Spleen (tissue), 11 donors: ENCODE measurements at regions not wholly inside any gene's neighbourhood (a gene's known extent, or its start where the extent isn't known, plus 50 kb on each side); places are given as distances from the start of the nearest gene placed in this dataset.

Experiments used
- DNase-seq: peaks from one replicate; pipeline ENCODE4 v3.0.0-alpha.2; 2020
- H3K27ac ChIP-seq, 8 donors: fragments of 200-600 bp; sonication (generic) in 7 of 8; 1 replicate in 4 of 8; 2 replicates in 4 of 8; pipeline versions ENCODE4 v1.5.0 to v1.8.0; 2016 to 2021; ENCODE audit warnings: inconsistent platforms in 4 of 8, mild to moderate bottlenecking in 4 of 8, moderate library complexity in 1 of 8
- H3K27me3 ChIP-seq, 7 donors: fragments of 200-600 bp; sonication (generic) in 6 of 7; replicated peaks in 1 of 7; 1 replicate in 4 of 7; 2 replicates in 3 of 7; pipeline versions ENCODE4 v1.5.0 to v1.8.0; 2016 to 2021; ENCODE audit warnings: inconsistent platforms in 3 of 7, mild to moderate bottlenecking in 1 of 7
- H3K36me3 ChIP-seq, 6 donors: fragments of 200-600 bp; sonication (generic) in 5 of 6; 1 replicate in 4 of 6; 2 replicates in 2 of 6; pipeline versions ENCODE4 v1.5.0 to v1.8.0; 2016 to 2021; ENCODE audit warnings: inconsistent platforms in 2 of 6
- H3K4me1 ChIP-seq, 6 donors: fragments of 200-600 bp; sonication (generic) in 5 of 6; 1 replicate in 3 of 6; 2 replicates in 3 of 6; pipeline versions ENCODE4 v1.5.0 to v1.8.0; 2016 to 2021; ENCODE audit warnings: inconsistent platforms in 3 of 6
- H3K4me3 ChIP-seq, 8 donors: fragments of 200-600 bp; sonication (generic) in 7 of 8; 1 replicate in 4 of 8; 2 replicates in 4 of 8; pipeline versions ENCODE4 v1.5.0 to v1.8.0; 2016 to 2021; ENCODE audit warnings: inconsistent platforms in 4 of 8, mild to moderate bottlenecking in 4 of 8, moderate library complexity in 2 of 8
- H3K9me3 ChIP-seq, 8 donors: fragments of 200-600 bp; sonication (generic) in 7 of 8; 1 replicate in 4 of 8; 2 replicates in 4 of 8; pipeline versions ENCODE4 v1.5.0 to v1.8.0; 2016 to 2021; ENCODE audit warnings: inconsistent platforms in 4 of 8
- POLR2A ChIP-seq, 3 donors: fragments of 450-650 bp; IDR thresholded peaks; one replicate each; pipeline ENCODE4 v1.5.1; 2017; ENCODE audit warnings: antibody characterized with exemption in 3 of 3, mild to moderate bottlenecking in 1 of 3
- POLR2AphosphoS5 ChIP-seq, 3 donors: sonication (generic); formaldehyde crosslinking; IDR thresholded peaks; one replicate each; pipeline ENCODE4 v1.5.1; 2017; ENCODE audit warnings: antibody characterized with exemption in 3 of 3
- WGBS, 5 donors: extraction: QIAGEN DNeasy Blood & Tissue Kit in 3 of 5; methylation state at CpG; one replicate each; pipeline versions ENCODE4 v1.1.5 to v1.1.7; 2013 to 2018; 5-methylcytosine and 5-hydroxymethylcytosine counted together
- intact Hi-C: fragments of 100-400 bp; cut with DNase I; formaldehyde crosslinking; loops from one replicate; pipeline ENCODE4 v1.15.0; 2023; ENCODE audit warnings: low total_unique reads
- TF ChIP-seq, protein P1 (sequence below), 11 experiments: fragments of 200-600 bp in 7 of 11; fragments of 450-650 bp in 4 of 11; sonication (generic) in 4 of 11; IDR thresholded peaks in 8 of 11; conservative IDR thresholded peaks in 3 of 11; 1 replicate in 7 of 11; 2 replicates in 4 of 11; pipeline versions ENCODE4 v1.4.0 to v1.8.0; 2016 to 2021; ENCODE audit warnings: antibody characterized with exemption in 11 of 11, inconsistent platforms in 4 of 11, mild to moderate bottlenecking in 1 of 11
- donor health status: healthy with polysubstance abuse.
- donor health status: DM: no; HTN: no; CAD: no; lungs with moderate emphysema.
- donor health status: DM: no; HTN: no; CAD: no.
- donor health status: Bipolar disorder and iron deficiency.
- donor health status: healthy.
- donor health status: DM: no; HTN: no; CAD: no.
- donor health status: DM: yes; HTN: yes; CAD: no.

DNA sequence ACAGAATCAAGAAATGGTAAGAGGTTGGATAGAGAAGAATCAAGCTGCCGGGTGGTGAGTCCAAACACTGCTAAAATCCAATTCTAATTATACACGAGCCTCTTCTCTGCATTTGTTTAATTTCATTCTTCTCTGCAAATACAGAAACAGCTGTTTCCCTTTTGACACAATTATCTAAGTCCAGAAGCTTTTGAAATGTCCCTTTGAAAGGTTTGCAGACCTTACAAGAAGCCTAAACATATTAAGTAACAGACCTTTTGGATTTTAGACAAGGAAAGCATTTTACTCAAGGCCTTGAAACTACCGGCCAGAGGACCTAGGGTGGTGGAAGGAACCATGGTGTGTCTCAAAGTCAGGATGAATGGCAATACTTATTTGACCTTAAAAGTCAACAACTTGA lies 403.8 kb upstream of the ADAMTS9 start:
- Histone ChIP-seq H3K36me3 (no peaks in the 10 kb centered on the region), H3K27me3 (no peaks in the 10 kb centered on the region), H3K27ac (no peak overlapping the region), H3K4me3 (no peak overlapping the region), H3K9me3 (no peaks in the 10 kb centered on the region), H3K4me1 (no peaks in the 10 kb centered on the region)
- intact Hi-C loops = no loop called here
- 58 to 82% (median 75%) methylated on average over 3 of the region's 3 CpGs for WGBS, 5 donors
- no peak for TF ChIP-seq POLR2AphosphoS5 (IDR thresholded peaks at IDR 0.05)
- TF ChIP-seq POLR2A (IDR thresholded peaks at IDR 0.05) = no peak
- TF ChIP-seq, protein P1, sequence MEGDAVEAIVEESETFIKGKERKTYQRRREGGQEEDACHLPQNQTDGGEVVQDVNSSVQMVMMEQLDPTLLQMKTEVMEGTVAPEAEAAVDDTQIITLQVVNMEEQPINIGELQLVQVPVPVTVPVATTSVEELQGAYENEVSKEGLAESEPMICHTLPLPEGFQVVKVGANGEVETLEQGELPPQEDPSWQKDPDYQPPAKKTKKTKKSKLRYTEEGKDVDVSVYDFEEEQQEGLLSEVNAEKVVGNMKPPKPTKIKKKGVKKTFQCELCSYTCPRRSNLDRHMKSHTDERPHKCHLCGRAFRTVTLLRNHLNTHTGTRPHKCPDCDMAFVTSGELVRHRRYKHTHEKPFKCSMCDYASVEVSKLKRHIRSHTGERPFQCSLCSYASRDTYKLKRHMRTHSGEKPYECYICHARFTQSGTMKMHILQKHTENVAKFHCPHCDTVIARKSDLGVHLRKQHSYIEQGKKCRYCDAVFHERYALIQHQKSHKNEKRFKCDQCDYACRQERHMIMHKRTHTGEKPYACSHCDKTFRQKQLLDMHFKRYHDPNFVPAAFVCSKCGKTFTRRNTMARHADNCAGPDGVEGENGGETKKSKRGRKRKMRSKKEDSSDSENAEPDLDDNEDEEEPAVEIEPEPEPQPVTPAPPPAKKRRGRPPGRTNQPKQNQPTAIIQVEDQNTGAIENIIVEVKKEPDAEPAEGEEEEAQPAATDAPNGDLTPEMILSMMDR (IDR thresholded peaks at IDR 0.05 in 8 of 11, conservative IDR thresholded peaks at IDR 0.05 in 3 of 11) = no peak
- no peak for DNase-seq

DNA sequence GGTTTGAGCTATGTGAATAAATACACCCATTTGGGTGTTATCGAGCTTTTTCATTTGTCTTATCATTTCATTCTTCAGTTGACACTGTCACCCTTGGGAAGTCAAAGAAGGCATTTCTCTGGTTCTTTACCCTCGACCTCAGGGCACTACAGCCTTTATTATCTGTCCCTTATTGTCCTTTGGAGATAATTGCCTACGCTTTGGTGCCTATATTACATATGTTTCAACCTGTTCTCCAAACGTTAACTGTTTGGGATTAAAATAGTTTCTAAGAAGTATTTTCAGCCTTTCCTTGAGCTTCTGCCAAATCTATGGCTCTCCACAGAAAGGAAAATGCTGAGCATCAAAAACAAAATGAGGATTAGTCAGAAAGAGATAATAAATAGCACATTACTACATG lies 395.4 kb upstream of the ADAMTS9 start:
- 41 to 66% (median 55%) methylated on average over 4 of the region's 4 CpGs for WGBS, 5 donors
- peaks cover 0 to 5% (median 0%) of the 10 kb centered on the region in 8 donors for H3K9me3 ChIP-seq
- H3K4me1 ChIP-seq = peaks cover 0 to 5% (median 0%) of the 10 kb centered on the region in 6 donors
- TF ChIP-seq, protein P1 (IDR thresholded peaks at IDR 0.05 in 8 of 11, conservative IDR thresholded peaks at IDR 0.05 in 3 of 11) = no peak
- TF ChIP-seq POLR2A (IDR thresholded peaks at IDR 0.05) (no peak), POLR2AphosphoS5 (IDR thresholded peaks at IDR 0.05) (no peak)
- intact Hi-C loops = no loop called here
- peak overlapping the region in 2 of 8 donors; percentile 26 to 36 for H3K27ac ChIP-seq
- no peaks in the 10 kb centered on the region for H3K36me3 ChIP-seq
- no peaks in the 10 kb centered on the region for H3K27me3 ChIP-seq
- DNase-seq = no peak
- H3K4me3 ChIP-seq = no peak overlapping the region

DNA sequence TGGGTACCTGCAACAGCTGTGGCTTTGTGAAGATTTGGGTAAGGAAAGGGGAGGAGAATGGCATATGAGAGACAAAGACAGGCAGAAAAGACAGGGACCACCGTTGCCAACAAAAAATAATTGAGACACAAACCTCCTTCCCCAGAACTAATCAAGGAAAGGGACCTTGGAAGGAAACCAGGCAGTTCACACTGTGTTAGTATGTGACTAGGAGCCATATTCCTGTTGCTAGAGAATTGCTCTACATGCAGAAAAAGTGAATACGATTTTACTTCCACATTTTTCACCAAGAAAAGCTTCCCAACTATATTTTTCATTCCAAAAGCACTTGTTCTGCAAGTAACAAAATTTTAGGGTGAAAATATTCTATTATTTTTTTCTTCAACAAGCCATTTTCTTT lies 393.7 kb upstream of the ADAMTS9 start:
- H3K27me3 ChIP-seq = no peaks in the 10 kb centered on the region
- H3K4me3 ChIP-seq = no peak overlapping the region
- intact Hi-C loops = no loop called here
- DNase-seq = no peak
- peaks cover 0 to 12% (median 0%) of the 10 kb centered on the region in 8 donors for H3K9me3 ChIP-seq
- no peak for TF ChIP-seq POLR2A (IDR thresholded peaks at IDR 0.05)
- no peak for TF ChIP-seq POLR2AphosphoS5 (IDR thresholded peaks at IDR 0.05)
- TF ChIP-seq, protein P1 (IDR thresholded peaks at IDR 0.05 in 8 of 11, conservative IDR thresholded peaks at IDR 0.05 in 3 of 11) = no peak
- 46 to 73% (median 56%) methylated on average over 2 of the region's 2 CpGs for WGBS, 5 donors
- H3K27ac ChIP-seq = no peak overlapping the region
- H3K36me3 ChIP-seq = no peaks in the 10 kb centered on the region
- peaks cover 0 to 5% (median 0%) of the 10 kb centered on the region in 6 donors for H3K4me1 ChIP-seq

DNA sequence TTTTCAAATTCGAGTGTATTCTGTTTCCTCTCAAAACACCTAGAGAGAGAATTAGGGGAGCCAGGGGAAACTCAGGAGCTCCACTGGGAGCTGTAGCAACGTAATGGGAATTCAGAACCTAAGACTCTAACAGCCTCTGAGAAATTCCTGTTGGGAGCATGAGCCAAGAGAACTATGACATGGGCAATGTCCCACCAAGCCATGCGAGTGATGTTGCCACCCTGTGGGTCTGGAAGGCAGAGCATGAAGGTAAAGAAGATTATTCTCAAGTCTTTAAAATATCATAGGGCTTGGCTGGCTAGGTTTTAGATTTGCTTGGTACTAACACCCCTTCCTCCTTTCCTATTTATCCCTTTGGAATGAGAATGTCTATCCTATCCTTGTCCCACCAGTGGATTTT lies 392.6 kb upstream of the ADAMTS9 start:
- peaks cover 0 to 12% (median 0%) of the 10 kb centered on the region in 8 donors for H3K9me3 ChIP-seq
- no peaks in the 10 kb centered on the region for H3K36me3 ChIP-seq
- 73 to 86% (median 77%) methylated on average over 3 of the region's 3 CpGs for WGBS, 5 donors
- no peak overlapping the region for H3K4me3 ChIP-seq
- H3K27ac ChIP-seq = no peak overlapping the region
- DNase-seq = no peak
- peaks cover 0 to 5% (median 0%) of the 10 kb centered on the region in 6 donors for H3K4me1 ChIP-seq
- intact Hi-C loops = no loop called here
- no peaks in the 10 kb centered on the region for H3K27me3 ChIP-seq
- TF ChIP-seq, protein P1 (IDR thresholded peaks at IDR 0.05 in 8 of 11, conservative IDR thresholded peaks at IDR 0.05 in 3 of 11) = no peak
- TF ChIP-seq POLR2A (IDR thresholded peaks at IDR 0.05) (no peak), POLR2AphosphoS5 (IDR thresholded peaks at IDR 0.05) (no peak)
